Esophagus muscularis mucosa (tissue), 4 donors: ENCODE measurements at regions not wholly inside any gene's neighbourhood (a gene's known extent, or its start where the extent isn't known, plus 50 kb on each side); places are given as distances from the start of the nearest gene placed in this dataset.

ENCODE experiments used
- DNase-seq: peaks from one replicate; pipeline ENCODE4 v3.0.0-alpha.2; 2017; ENCODE audit errors: extremely low spot score
- H3K27ac ChIP-seq, 4 donors: fragments of 200-600 bp; sonication (generic); replicated peaks in 1 of 4; 1 replicate in 3 of 4; 2 replicates in 1 of 4; pipeline ENCODE4 v1.5.1; 2016 to 2019; ENCODE audit warnings: mild to moderate bottlenecking in 1 of 4
- H3K27me3 ChIP-seq, 4 donors: fragments of 200-600 bp; sonication (generic); one replicate each; pipeline versions ENCODE4 v1.5.1 to v1.6.0; 2016 to 2019
- H3K36me3 ChIP-seq, 4 donors: fragments of 200-600 bp; sonication (generic); one replicate each; pipeline ENCODE4 v1.5.1; 2016 to 2019
- H3K4me1 ChIP-seq, 4 donors: fragments of 200-600 bp; sonication (generic); one replicate each; pipeline ENCODE4 v1.5.1; 2016 to 2019
- H3K4me3 ChIP-seq, 4 donors: fragments of 200-600 bp; sonication (generic); 1 replicate in 2 of 4; 2 replicates in 2 of 4; pipeline ENCODE4 v1.5.1; 2016 to 2019; ENCODE audit warnings: mild to moderate bottlenecking in 4 of 4, moderate library complexity in 1 of 4
- H3K9me3 ChIP-seq, 4 donors: fragments of 200-600 bp; sonication (generic); 1 replicate in 3 of 4; 2 replicates in 1 of 4; pipeline ENCODE4 v1.5.1; 2016 to 2019
- EP300 ChIP-seq: sonication (generic); formaldehyde crosslinking; IDR thresholded peaks from one replicate; pipeline ENCODE4 v1.6.1; 2017; ENCODE audit warnings: antibody characterized with exemption
- POLR2A ChIP-seq: fragments of 450-650 bp; IDR thresholded peaks from one replicate; pipeline ENCODE4 v1.6.1; 2017; ENCODE audit warnings: antibody characterized with exemption, moderate library complexity, mild to moderate bottlenecking, low read depth
- POLR2AphosphoS5 ChIP-seq, 2 donors: sonication (generic); formaldehyde crosslinking; IDR thresholded peaks; one replicate each; pipeline ENCODE4 v1.6.1; 2017; ENCODE audit warnings: antibody characterized with exemption in 2 of 2
- WGBS: methylation state at CpG from one replicate; pipeline ENCODE4 v1.1.5; 2018; 5-methylcytosine and 5-hydroxymethylcytosine counted together
- intact Hi-C: fragments of 100-400 bp; cut with DNase I; formaldehyde crosslinking; loops from one replicate; pipeline ENCODE4 v1.15.1; 2023
- TF ChIP-seq, protein P1 (sequence below), 3 experiments: fragments of 200-600 bp in 2 of 3; fragments of 450-650 bp in 1 of 3; sonication (generic) in 2 of 3; IDR thresholded peaks; one replicate each; pipeline ENCODE4 v1.5.1; 2017 to 2019; ENCODE audit warnings: antibody characterized with exemption in 3 of 3, mild to moderate bottlenecking in 2 of 3, moderate library complexity in 1 of 3

DNA sequence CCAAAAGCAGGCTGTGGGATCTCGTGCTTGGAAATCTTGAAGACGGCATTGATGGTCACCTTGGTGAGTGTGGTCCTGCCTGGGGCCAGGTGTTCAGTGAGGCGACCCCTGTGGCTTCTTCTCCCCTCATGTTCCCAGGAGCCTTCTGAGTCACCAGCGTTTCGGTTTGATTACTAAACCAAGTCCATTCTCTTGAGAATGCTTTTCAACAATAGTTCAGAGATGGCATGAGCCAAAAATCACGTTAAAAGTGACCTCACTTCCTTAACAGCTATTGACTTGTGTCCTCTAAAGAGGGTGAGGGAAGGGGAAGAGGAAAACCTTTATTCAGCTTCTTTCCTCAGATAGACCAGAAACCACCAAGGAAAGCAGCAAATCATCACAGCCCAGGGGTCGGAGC lies 315.2 kb downstream of the GATA3 start:
- 79% methylated on average over 7 of the region's 7 CpGs for WGBS
- Histone ChIP-seq H3K4me3 (no peak overlapping the region), H3K27me3 (no peaks in the 10 kb centered on the region), H3K27ac (no peak overlapping the region), H3K36me3 (no peaks in the 10 kb centered on the region), H3K4me1 (no peaks in the 10 kb centered on the region), H3K9me3 (no peaks in the 10 kb centered on the region)
- DNase-seq = no peak
- intact Hi-C loops = no loop called here
- TF ChIP-seq, protein P1, sequence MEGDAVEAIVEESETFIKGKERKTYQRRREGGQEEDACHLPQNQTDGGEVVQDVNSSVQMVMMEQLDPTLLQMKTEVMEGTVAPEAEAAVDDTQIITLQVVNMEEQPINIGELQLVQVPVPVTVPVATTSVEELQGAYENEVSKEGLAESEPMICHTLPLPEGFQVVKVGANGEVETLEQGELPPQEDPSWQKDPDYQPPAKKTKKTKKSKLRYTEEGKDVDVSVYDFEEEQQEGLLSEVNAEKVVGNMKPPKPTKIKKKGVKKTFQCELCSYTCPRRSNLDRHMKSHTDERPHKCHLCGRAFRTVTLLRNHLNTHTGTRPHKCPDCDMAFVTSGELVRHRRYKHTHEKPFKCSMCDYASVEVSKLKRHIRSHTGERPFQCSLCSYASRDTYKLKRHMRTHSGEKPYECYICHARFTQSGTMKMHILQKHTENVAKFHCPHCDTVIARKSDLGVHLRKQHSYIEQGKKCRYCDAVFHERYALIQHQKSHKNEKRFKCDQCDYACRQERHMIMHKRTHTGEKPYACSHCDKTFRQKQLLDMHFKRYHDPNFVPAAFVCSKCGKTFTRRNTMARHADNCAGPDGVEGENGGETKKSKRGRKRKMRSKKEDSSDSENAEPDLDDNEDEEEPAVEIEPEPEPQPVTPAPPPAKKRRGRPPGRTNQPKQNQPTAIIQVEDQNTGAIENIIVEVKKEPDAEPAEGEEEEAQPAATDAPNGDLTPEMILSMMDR (IDR thresholded peaks at IDR 0.05) = no peak

DNA sequence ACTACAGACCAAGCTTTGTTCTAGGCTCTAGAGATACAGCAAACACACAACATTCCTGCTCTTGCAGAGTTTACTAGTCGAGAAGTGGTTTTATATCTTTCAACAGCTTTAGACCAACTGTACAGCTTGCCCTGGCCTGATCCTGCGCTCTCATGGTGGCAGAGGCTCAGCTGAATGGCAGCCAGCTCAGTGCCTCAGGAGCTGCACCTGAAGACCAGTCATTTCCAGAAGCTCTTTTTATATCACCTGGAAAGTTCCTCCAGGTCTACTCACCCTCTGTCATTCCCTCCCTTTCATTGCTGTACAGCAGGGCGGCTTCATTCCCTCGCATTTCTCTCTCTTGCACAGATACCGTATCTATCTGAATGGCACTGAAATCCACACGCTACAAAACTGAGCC lies 319.8 kb downstream of the GATA3 start:
- no peaks in the 10 kb centered on the region for H3K4me1 ChIP-seq
- DNase-seq = no peak
- H3K9me3 ChIP-seq = no peaks in the 10 kb centered on the region
- TF ChIP-seq EP300 = no peak
- no peak for TF ChIP-seq POLR2A
- TF ChIP-seq, protein P1 (IDR thresholded peaks at IDR 0.05) = no peak
- no peak for TF ChIP-seq POLR2AphosphoS5 (IDR thresholded peaks at IDR 0.05)
- no peak overlapping the region for H3K4me3 ChIP-seq
- H3K27me3 ChIP-seq = no peaks in the 10 kb centered on the region
- intact Hi-C loops = no loop called here
- H3K36me3 ChIP-seq = no peaks in the 10 kb centered on the region
- H3K27ac ChIP-seq = no peak overlapping the region
- WGBS = 90% methylated on average over 6 of the region's 6 CpGs

DNA sequence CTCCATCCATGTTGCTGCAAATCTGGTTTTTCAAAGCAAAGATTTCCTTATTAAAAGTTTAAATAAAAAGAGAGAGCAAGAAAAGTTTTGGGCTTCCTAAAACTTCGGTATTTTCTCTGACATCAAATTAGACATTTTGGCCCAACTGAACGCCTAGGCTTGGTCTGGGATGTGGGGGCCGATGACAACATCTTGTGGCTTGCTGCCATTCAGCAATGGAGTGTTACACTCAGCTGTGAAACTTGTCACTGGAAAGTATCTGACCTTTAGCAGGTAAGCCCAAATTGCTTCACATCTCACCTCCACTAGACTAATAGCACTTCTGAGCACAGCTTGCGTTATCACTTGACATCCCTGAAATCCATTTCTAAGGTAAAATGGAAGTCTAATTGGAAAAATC lies 320.6 kb downstream of the GATA3 start:
- no peaks in the 10 kb centered on the region for H3K9me3 ChIP-seq
- intact Hi-C loops = no loop called here
- WGBS = 82% methylated on average over 4 of the region's 4 CpGs
- no peaks in the 10 kb centered on the region for H3K36me3 ChIP-seq
- no peak for DNase-seq
- no peak overlapping the region for H3K27ac ChIP-seq
- H3K4me1 ChIP-seq = no peaks in the 10 kb centered on the region
- no peak overlapping the region for H3K4me3 ChIP-seq
- no peaks in the 10 kb centered on the region for H3K27me3 ChIP-seq
- TF ChIP-seq, protein P1 (IDR thresholded peaks at IDR 0.05) = no peak
- TF ChIP-seq POLR2A (no peak), EP300 (no peak), POLR2AphosphoS5 (IDR thresholded peaks at IDR 0.05) (no peak)

GRCh38 chr10:8378198-8378983 lies 323.9 kb downstream of the GATA3 start:
- Histone ChIP-seq H3K4me3 (no peak overlapping the region), H3K27me3 (no peaks in the 10 kb centered on the region), H3K27ac (no peak overlapping the region), H3K9me3 (no peaks in the 10 kb centered on the region), H3K4me1 (peaks cover 0 to 7% (median 0%) of the 10 kb centered on the region in 4 donors), H3K36me3 (no peaks in the 10 kb centered on the region)
- intact Hi-C loops = no loop called here
- 65% methylated on average over 10 of the region's 10 CpGs for WGBS
- no peak for DNase-seq
- no peak for TF ChIP-seq POLR2A
- no peak for TF ChIP-seq POLR2AphosphoS5 (IDR thresholded peaks at IDR 0.05)
- TF ChIP-seq, protein P1 (IDR thresholded peaks at IDR 0.05) = no peak
- no peak for TF ChIP-seq EP300
